H1 (cell line): ENCODE measurements at regions not wholly inside any gene's neighbourhood (a gene's known extent, or its start where the extent isn't known, plus 50 kb on each side); places are given as distances from the start of the nearest gene placed in this dataset.
A peak's percentile ranks its signal among the peaks of the same experiment; 100 is the strongest.

ENCODE experiments used
- CTCF ChIA-PET: fragments of 300-600 bp; sonication (Branson Sonifier 250); formaldehyde crosslinking; loops from one replicate; lab custom pipeline; 2021; ENCODE audit not compliant: partially characterized antibody; lab: Charles Lee
- POLR2A ChIA-PET: fragments of 300-600 bp; sonication (Branson Sonifier 250); formaldehyde crosslinking; loops from one replicate; lab custom pipeline; 2021; ENCODE audit warnings: inconsistent platforms; ENCODE audit not compliant: partially characterized antibody; lab: Charles Lee
- DNase-seq, 2 experiments: peaks; one replicate each; pipeline versions ENCODE4 v3.0.0 to v3.0.0-alpha.2; 2010 to 2022; ENCODE audit warnings: low spot score in 2 of 2, low read depth in 1 of 2, mixed read lengths in 1 of 2
- FAIRE-seq: peaks from 2 replicates; lab custom pipeline; 2011; peaks lifted over from hg19 to GRCh38; lab: Jason Lieb, UNC
- H2AFZ ChIP-seq: 2 replicates; pipeline ENCODE4 v1.8.1; 2012; ENCODE audit warnings: low read length, inconsistent platforms
- H2AK5ac ChIP-seq: 2 replicates; pipeline ENCODE4 v1.6.1; 2013; ENCODE audit warnings: low read depth, low read length
- H2BK120ac ChIP-seq: replicated peaks from 2 replicates; pipeline ENCODE3; 2013; ENCODE audit warnings: low read depth, low read length, inconsistent platforms
- H2BK12ac ChIP-seq: 2 replicates; pipeline ENCODE4 v1.6.1; 2013; ENCODE audit warnings: low read depth, low read length
- H2BK15ac ChIP-seq: 2 replicates; pipeline ENCODE4 v1.6.1; 2013; ENCODE audit warnings: low read length
- H2BK20ac ChIP-seq: 2 replicates; pipeline ENCODE4 v1.6.1; 2013; ENCODE audit warnings: low read length
- H2BK5ac ChIP-seq: 2 replicates; pipeline ENCODE4 v1.6.1; 2013; ENCODE audit warnings: low read depth, low read length
- H3K14ac ChIP-seq: 2 replicates; pipeline ENCODE4 v1.6.1; 2013; ENCODE audit warnings: inconsistent platforms; ENCODE audit not compliant: insufficient read length
- H3K18ac ChIP-seq: 2 replicates; pipeline ENCODE4 v1.6.1; 2013; ENCODE audit warnings: low read length; ENCODE audit errors: extremely low read depth
- H3K23ac ChIP-seq: 2 replicates; pipeline ENCODE4 v1.6.1; 2013; ENCODE audit warnings: inconsistent platforms; ENCODE audit not compliant: insufficient read length
- H3K23me2 ChIP-seq: 2 replicates; pipeline ENCODE4 v1.6.1; 2013; ENCODE audit warnings: low read depth, low read length
- H3K27ac ChIP-seq: 2 replicates; pipeline ENCODE4 v1.6.1; 2011; ENCODE audit warnings: low read depth, low read length, inconsistent platforms
- H3K27me3 ChIP-seq, 4 experiments: replicated peaks in 1 of 4; 1 replicate in 1 of 4; 2 replicates in 3 of 4; pipeline versions ENCODE4 v1.6.1 to v1.8.1; 2011 to 2013; ENCODE audit warnings: low read length in 3 of 4, mild to moderate bottlenecking in 3 of 4, inconsistent platforms in 2 of 4, mixed read lengths in 2 of 4, moderate library complexity in 1 of 4; ENCODE audit not compliant: control insufficient read depth in 3 of 4, insufficient read depth in 3 of 4; ENCODE audit errors: extremely low read depth in 1 of 4
- H3K36me3 ChIP-seq, 4 experiments: 2 replicates each; pipeline versions ENCODE4 v1.6.1 to v1.8.1; 2011 to 2013; ENCODE audit warnings: mild to moderate bottlenecking in 4 of 4, low read length in 3 of 4, moderate library complexity in 2 of 4, control low read depth in 1 of 4, inconsistent platforms in 1 of 4; ENCODE audit not compliant: insufficient read depth in 4 of 4, control insufficient read depth in 2 of 4
- H3K4ac ChIP-seq: replicated peaks from 2 replicates; pipeline ENCODE3; 2013; ENCODE audit warnings: low read length, low read depth, mixed read lengths, inconsistent platforms; ENCODE audit not compliant: insufficient read length
- H3K4me1 ChIP-seq, 4 experiments: replicated peaks in 1 of 4; 1 replicate in 1 of 4; 2 replicates in 3 of 4; pipeline versions ENCODE4 v1.6.1 to v1.8.1; 2011 to 2013; ENCODE audit warnings: low read length in 3 of 4, inconsistent platforms in 2 of 4, mixed read lengths in 1 of 4; ENCODE audit not compliant: insufficient read depth in 4 of 4, control insufficient read depth in 3 of 4
- H3K4me2 ChIP-seq, 2 experiments: 2 replicates each; pipeline versions ENCODE4 v1.6.1 to v1.8.1; 2011 to 2013; ENCODE audit warnings: low read depth in 2 of 2, low read length in 2 of 2, control low read depth in 1 of 2, inconsistent platforms in 1 of 2, mild to moderate bottlenecking in 1 of 2; ENCODE audit not compliant: insufficient read depth in 1 of 2
- H3K4me3 ChIP-seq, 4 experiments: fragments of 200-600, 300-600 bp in 1 of 4; sonication (generic), shearing (Covaris generic), sonication (Bioruptor Twin) in 1 of 4; 2 replicates each; pipeline versions ENCODE4 v1.5.1 to v1.8.1; 2011 to 2016; ENCODE audit warnings: low read length in 4 of 4, low read depth in 3 of 4, control low read depth in 2 of 4, inconsistent platforms in 2 of 4, mild to moderate bottlenecking in 2 of 4, mixed read lengths in 1 of 4, moderate library complexity in 1 of 4; ENCODE audit not compliant: insufficient read depth in 2 of 4; ENCODE audit errors: extremely low read depth in 1 of 4
- H3K56ac ChIP-seq: replicated peaks from 2 replicates; pipeline ENCODE3; 2013; ENCODE audit warnings: low read depth, mild to moderate bottlenecking, mixed read lengths, low read length, inconsistent platforms; ENCODE audit not compliant: insufficient read length
- H3K79me1 ChIP-seq: 2 replicates; pipeline ENCODE4 v1.6.1; 2013; ENCODE audit warnings: low read depth, low read length, control low read depth
- H3K79me2 ChIP-seq, 2 experiments: 2 replicates each; pipeline versions ENCODE4 v1.6.1 to v1.8.1; 2012 to 2013; ENCODE audit warnings: low read length in 2 of 2, mild to moderate bottlenecking in 2 of 2, inconsistent platforms in 1 of 2; ENCODE audit not compliant: insufficient read depth in 2 of 2, control insufficient read depth in 1 of 2
- H3K9ac ChIP-seq, 4 experiments: replicated peaks in 1 of 4; 1 replicate in 1 of 4; 2 replicates in 3 of 4; pipeline versions ENCODE4 v1.6.1 to v1.8.1; 2011 to 2013; ENCODE audit warnings: low read depth in 3 of 4, low read length in 3 of 4, control low read depth in 2 of 4, mild to moderate bottlenecking in 2 of 4, moderate library complexity in 2 of 4, inconsistent platforms in 1 of 4; ENCODE audit errors: extremely low read depth in 1 of 4
- H3K9me3 ChIP-seq, 2 experiments: 2 replicates each; pipeline versions ENCODE4 v1.6.1 to v1.8.1; 2012 to 2013; ENCODE audit warnings: mild to moderate bottlenecking in 2 of 2, moderate library complexity in 2 of 2, control low read depth in 1 of 2, inconsistent platforms in 1 of 2, low read depth in 1 of 2, low read length in 1 of 2, mixed read lengths in 1 of 2; ENCODE audit not compliant: insufficient read depth in 2 of 2
- H4K20me1 ChIP-seq, 2 experiments: replicated peaks in 1 of 2; 2 replicates each; pipeline versions ENCODE3 to v1.8.1; 2011 to 2013; ENCODE audit warnings: inconsistent platforms in 2 of 2, low read length in 2 of 2, mild to moderate bottlenecking in 1 of 2; ENCODE audit not compliant: insufficient read depth in 2 of 2, control insufficient read depth in 1 of 2
- H4K5ac ChIP-seq: 2 replicates; pipeline ENCODE4 v1.6.1; 2013; ENCODE audit warnings: low read length, low read depth, mixed read lengths, inconsistent platforms; ENCODE audit not compliant: insufficient read length
- H4K8ac ChIP-seq: 2 replicates; pipeline ENCODE4 v1.8.0; 2013; ENCODE audit warnings: mild to moderate bottlenecking, moderate library complexity, low read length, inconsistent platforms; ENCODE audit not compliant: insufficient read depth; ENCODE audit errors: extremely low read depth
- H4K91ac ChIP-seq: replicated peaks from 2 replicates; pipeline ENCODE3; 2013; ENCODE audit warnings: low read length, mixed read lengths, inconsistent platforms; ENCODE audit not compliant: insufficient read length
- CEBPB ChIP-seq: IDR thresholded peaks from 2 replicates; pipeline ENCODE4 v1.6.1; 2012; ENCODE audit warnings: low read depth, low read length
- CREB1 ChIP-seq: IDR thresholded peaks from 2 replicates; pipeline ENCODE4 v1.6.1; 2012; ENCODE audit warnings: inconsistent platforms
- HDAC2 ChIP-seq, 2 experiments: fragments of 300-600 bp in 1 of 2; sonication (generic) in 1 of 2; IDR thresholded peaks; 2 replicates each; pipeline ENCODE4 v1.6.1; 2011 to 2012; ENCODE audit warnings: low read depth in 2 of 2, low read length in 2 of 2, mild to moderate bottlenecking in 2 of 2, moderate library complexity in 2 of 2, borderline replicate concordance in 1 of 2, inconsistent platforms in 1 of 2
- KDM1A ChIP-seq: fragments of 200-600, 300-600 bp; sonication (generic); IDR thresholded peaks from 2 replicates; pipeline ENCODE4 v1.7.1; 2016; ENCODE audit warnings: mild to moderate bottlenecking, low read length, borderline replicate concordance
- NANOG ChIP-seq: IDR thresholded peaks from 2 replicates; pipeline ENCODE4 v1.6.1; 2011; ENCODE audit warnings: low read length, low read depth, mild to moderate bottlenecking, inconsistent platforms; ENCODE audit not compliant: insufficient read depth, poor library complexity, severe bottlenecking
- RAD21 ChIP-seq, 2 experiments: IDR thresholded peaks in 1 of 2; conservative IDR thresholded peaks in 1 of 2; 2 replicates each; pipeline ENCODE4 v1.6.1; 2011; ENCODE audit warnings: low read depth in 2 of 2, low read length in 2 of 2, improper control_type of control experiment in 1 of 2, inconsistent platforms in 1 of 2, mild to moderate bottlenecking in 1 of 2, moderate library complexity in 1 of 2
- RFX5 ChIP-seq: IDR thresholded peaks from 2 replicates; pipeline ENCODE4 v1.6.1; 2011; ENCODE audit warnings: low read depth, low read length, improper control_type of control experiment, borderline replicate concordance
- RNF2 ChIP-seq: fragments of 200-900, 300-1000 bp; sonication (generic); IDR thresholded peaks from 2 replicates; pipeline ENCODE4 v1.7.1; 2016; ENCODE audit warnings: borderline replicate concordance, low read depth, mild to moderate bottlenecking, antibody characterized with exemption, low read length; ENCODE audit not compliant: poor library complexity, severe bottlenecking; ENCODE audit errors: missing control alignments
- SRF ChIP-seq: IDR thresholded peaks from 2 replicates; pipeline ENCODE4 v1.6.1; 2011; ENCODE audit warnings: mild to moderate bottlenecking, low read depth, low read length, moderate library complexity
- TBP ChIP-seq: IDR thresholded peaks from 2 replicates; pipeline ENCODE4 v1.6.1; 2011; ENCODE audit warnings: low read depth, low read length, improper control_type of control experiment
- ZNF274 ChIP-seq: IDR thresholded peaks from 2 replicates; pipeline ENCODE4 v1.7.0; 2012; ENCODE audit warnings: low read length, borderline replicate concordance; ENCODE audit errors: extremely low read depth
- WGBS, 2 experiments: shearing (Covaris generic) in 1 of 2; methylation state at CpG; one replicate each; pipeline versions ENCODE4 v1.1.6 to v1.1.7; 2013 to 2015; ENCODE audit warnings: low lambda C conversion rate in 2 of 2, mixed read lengths in 2 of 2, inconsistent platforms in 1 of 2, low coverage in 1 of 2, missing lambda C conversion rate in 1 of 2; ENCODE audit not compliant: insufficient replicate concordance in 2 of 2, insufficient coverage in 1 of 2, insufficient read length in 1 of 2; ENCODE audit errors: extremely low coverage in 1 of 2, missing lambda C conversion rate in 1 of 2; 5-methylcytosine and 5-hydroxymethylcytosine counted together

DNA sequence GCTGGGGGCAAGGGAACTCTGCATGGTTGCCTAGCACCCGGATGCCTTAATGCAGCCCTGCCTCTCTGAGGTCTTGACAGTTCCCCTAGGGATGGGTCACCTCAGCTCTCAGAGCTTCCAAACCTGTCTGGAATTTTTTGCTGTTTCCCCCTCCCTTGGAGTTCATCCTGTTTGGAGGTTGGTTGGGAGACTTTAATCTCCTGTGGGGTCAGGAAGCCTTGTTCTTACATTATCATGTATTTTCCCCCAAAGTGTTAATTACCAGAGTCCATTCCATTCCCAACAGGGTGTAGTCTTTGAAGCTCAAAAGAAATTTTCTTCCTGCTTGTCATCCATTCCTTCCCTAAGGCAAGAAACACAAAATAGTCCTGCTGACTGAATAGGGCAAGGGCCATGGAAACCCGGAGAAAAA is 150.3 kb upstream of the SPRY4 start:
- Histone ChIP-seq H3K79me1 (no peaks in the 10 kb centered on the region), H2AFZ (no peak overlapping the region), H3K23me2 (no peaks in the 10 kb centered on the region), H3K4me1 (peaks cover 3 to 17% (median 10%) of the 10 kb centered on the region in 4 experiments), H2AK5ac (peak overlapping the region; percentile 95; the same call in 1 of the 2 replicates), H2BK120ac (no peak overlapping the region), H4K20me1 (no peaks in the 10 kb centered on the region), H3K27ac (no peak overlapping the region), H2BK20ac (no peak overlapping the region), H3K4ac (no peak overlapping the region), H3K14ac (no peak overlapping the region), H4K5ac (no peak overlapping the region), H3K9me3 (peaks cover 9 to 11% of the 10 kb centered on the region in 2 experiments; a peak in 3 of 4 replicates), H3K79me2 (no peaks in the 10 kb centered on the region), H2BK15ac (0 out of 2 replicates have a peak overlapping the region, but pooled peaks have one; percentile 14), H3K23ac (no peak overlapping the region), H4K8ac (no peak overlapping the region), H3K4me2 (peak overlapping the region in 1 of 2 experiments; percentile 46; a peak in 2 of 4 replicates), H3K4me3 (no peak overlapping the region), H3K18ac (no peak overlapping the region), H3K36me3 (no peaks in the 10 kb centered on the region; a peak in 2 of 8 replicates), H2BK12ac (0 out of 2 replicates have a peak overlapping the region, but pooled peaks have one; percentile 51), H3K27me3 (no peaks in the 10 kb centered on the region), H4K91ac (peak overlapping the region; percentile 59), H3K9ac (no peak overlapping the region), H2BK5ac (peak overlapping the region; percentile 80; the same call in 1 of the 2 replicates), H3K56ac (no peak overlapping the region)
- FAIRE-seq (no peak), DNase-seq (peak; percentile 56 to 64)
- 39% methylated on average over 2 of the region's 2 CpGs; no CpG with 5 or more reads in 1 of the 2 experiments for WGBS, 2 experiments
- ChIA-PET POLR2A (interaction anchor here (0.7 to 1.9 kb wide), 3 partner anchors 10 to 151 kb away, joined by 3 to 5 read pairs (median 4); partner anchors contain the start of gene SPRY4), CTCF (interaction anchor here (1.0 to 1.8 kb wide), 6 partner anchors 11 to 323 kb away, joined by 3 to 7 read pairs (median 4); partner anchors contain the start of gene SPRY4)
- no peak for TF ChIP-seq RFX5
- TF ChIP-seq KDM1A: no peak
- no peak for TF ChIP-seq HDAC2 (IDR thresholded peaks at IDR 0.05; ENCODE audit: borderline replicate concordance in 1 of 2, low read depth in 2 of 2, low read length in 2 of 2)
- no peak for TF ChIP-seq ZNF274
- no peak for TF ChIP-seq TBP
- TF ChIP-seq SRF: no peak
- no peak for TF ChIP-seq RNF2
- TF ChIP-seq NANOG: peak; percentile 45
- TF ChIP-seq CEBPB: no peak
- TF ChIP-seq CREB1: no peak
- no peak for TF ChIP-seq RAD21 (IDR thresholded peaks at IDR 0.05 in 1 of 2, conservative IDR thresholded peaks at IDR 0.05 in 1 of 2; ENCODE audit: low read depth in 2 of 2, low read length in 2 of 2)
